Immature natural killer cell (primary cell): ENCODE measurements at regions not wholly inside any gene's neighbourhood (a gene's known extent, or its start where the extent isn't known, plus 50 kb on each side); places are given as distances from the start of the nearest gene placed in this dataset.
"Not testable (repeated sequence)": the region's sequence is repeated elsewhere in the genome, so short reads cannot be mapped to it uniquely, and the experiment has no call there.

Experiments used
- DNase-seq, 3 donors: peaks; one replicate each; pipeline ENCODE4 v3.0.0; 2022; ENCODE audit warnings: mixed read lengths in 1 of 3
- H3K27ac Mint-ChIP-seq, 6 donors: one replicate each; pipeline ENCODE4 v1.8.0; 2020; ENCODE audit warnings: mixed read lengths in 6 of 6, mild to moderate bottlenecking in 5 of 6, inconsistent platforms in 4 of 6, moderate library complexity in 3 of 6
- H3K27me3 Mint-ChIP-seq, 3 donors: one replicate each; pipeline ENCODE4 v1.8.0; 2020 to 2021; ENCODE audit warnings: low read depth in 3 of 3, mild to moderate bottlenecking in 3 of 3, mixed read lengths in 3 of 3, moderate library complexity in 3 of 3, inconsistent platforms in 1 of 3
- H3K36me3 Mint-ChIP-seq, 3 donors: one replicate each; pipeline ENCODE4 v1.8.0; 2020; ENCODE audit warnings: mixed read lengths in 3 of 3, inconsistent platforms in 2 of 3, mild to moderate bottlenecking in 2 of 3
- H3K4me1 Mint-ChIP-seq, 2 donors: one replicate each; pipeline ENCODE4 v1.8.0; 2020; ENCODE audit warnings: inconsistent platforms in 2 of 2, mild to moderate bottlenecking in 2 of 2, mixed read lengths in 2 of 2, moderate library complexity in 1 of 2
- H3K4me3 Mint-ChIP-seq, 5 donors: one replicate each; pipeline ENCODE4 v1.8.0; 2020; ENCODE audit warnings: mild to moderate bottlenecking in 5 of 5, mixed read lengths in 5 of 5, inconsistent platforms in 3 of 5, moderate library complexity in 3 of 5
- H3K9me3 Mint-ChIP-seq, 6 donors: one replicate each; pipeline ENCODE4 v1.8.0; 2020; ENCODE audit warnings: mild to moderate bottlenecking in 6 of 6, mixed read lengths in 6 of 6, inconsistent platforms in 4 of 6, moderate library complexity in 3 of 6

DNA sequence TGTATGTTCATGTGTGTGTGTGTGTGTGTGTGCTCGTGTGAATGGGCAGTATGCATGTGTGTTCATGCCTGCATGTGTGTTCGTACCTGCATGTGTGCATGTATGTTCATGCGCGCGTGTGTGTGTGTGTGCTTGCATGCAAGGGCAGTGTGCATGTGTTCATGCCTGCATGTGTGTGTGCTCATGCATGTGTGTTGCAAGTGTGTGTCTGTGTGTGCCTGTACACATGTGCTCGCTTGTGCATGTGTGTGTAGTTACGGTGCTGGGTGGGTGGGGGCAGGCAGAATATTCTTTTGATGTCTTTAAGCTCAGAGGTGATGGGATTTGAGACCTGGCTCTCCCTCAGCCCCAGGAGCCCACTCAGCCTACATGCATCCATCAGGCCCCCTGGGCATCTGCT, 822.1 kb downstream of the BRD1 start:
- no peaks in the 10 kb centered on the region for H3K4me1 Mint-ChIP-seq
- no peak for DNase-seq
- H3K36me3 Mint-ChIP-seq, result no peaks in the 10 kb centered on the region
- H3K27me3 Mint-ChIP-seq, result peaks cover 0 to 10% (median 2%) of the 10 kb centered on the region in 3 donors
- peaks cover 0 to 1% (median 0%) of the 10 kb centered on the region in 6 donors for H3K9me3 Mint-ChIP-seq
- no peak overlapping the region for H3K27ac Mint-ChIP-seq
- no peak overlapping the region for H3K4me3 Mint-ChIP-seq

DNA sequence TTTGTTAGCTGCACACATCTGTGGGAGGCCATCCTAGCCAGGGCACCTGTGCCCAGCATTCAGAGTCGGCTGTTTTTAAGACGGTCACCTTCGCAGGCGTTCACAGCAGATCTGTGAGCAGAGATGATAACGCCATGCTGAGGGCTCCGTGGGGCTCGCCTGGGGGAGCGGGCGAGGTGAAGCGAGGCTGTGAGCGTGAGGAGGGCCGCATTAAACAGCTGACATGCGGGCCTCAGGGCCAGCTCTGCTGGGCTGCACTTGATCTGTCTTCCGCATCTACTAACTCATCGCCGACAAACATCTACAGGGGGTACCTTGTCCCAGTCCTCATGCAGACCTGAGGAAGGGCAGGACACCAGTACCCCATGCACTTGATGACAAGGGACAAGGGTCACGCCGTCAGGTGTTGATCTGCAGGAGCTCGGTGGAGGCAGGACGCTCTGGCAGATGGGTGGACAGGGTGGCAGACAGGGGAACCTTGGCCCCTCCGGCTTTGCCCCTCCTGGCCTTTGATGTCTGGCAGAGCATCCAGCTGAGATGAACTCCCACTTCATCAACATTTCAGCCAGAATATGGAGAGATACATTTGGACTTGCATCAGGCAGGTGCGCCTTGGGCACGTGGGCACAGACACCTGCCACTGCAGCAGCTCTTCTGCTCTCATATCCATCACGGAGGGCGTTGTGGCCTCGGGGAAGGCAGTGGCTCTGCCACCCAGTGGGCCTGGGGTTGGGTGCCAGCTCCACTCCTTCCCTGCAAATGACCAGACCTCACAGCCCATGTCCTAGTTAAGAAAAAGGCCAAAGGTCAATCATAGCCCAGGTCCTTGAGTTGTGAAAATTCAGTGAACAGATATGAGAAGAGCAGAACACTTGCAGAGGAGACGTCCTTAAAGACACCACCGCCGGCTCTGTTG, 822.9 kb downstream of the BRD1 start:
- H3K27ac Mint-ChIP-seq, result no peak overlapping the region
- H3K9me3 Mint-ChIP-seq, result peaks cover 0 to 1% (median 0%) of the 10 kb centered on the region in 6 donors
- no peak overlapping the region for H3K4me3 Mint-ChIP-seq
- H3K27me3 Mint-ChIP-seq, result peaks cover 0 to 6% (median 0%) of the 10 kb centered on the region in 3 donors
- no peaks in the 10 kb centered on the region for H3K36me3 Mint-ChIP-seq
- no peak for DNase-seq
- H3K4me1 Mint-ChIP-seq, result no peaks in the 10 kb centered on the region

- not testable (repeated sequence) for H3K4me3 Mint-ChIP-seq, H3K4me1 Mint-ChIP-seq, H3K36me3 Mint-ChIP-seq, H3K27ac Mint-ChIP-seq, DNase-seq, H3K27me3 Mint-ChIP-seq, H3K9me3 Mint-ChIP-seq
These were observed 830.1 kb downstream of the BRD1 start for GRCh38 chr22:48997605-48998004.

DNA sequence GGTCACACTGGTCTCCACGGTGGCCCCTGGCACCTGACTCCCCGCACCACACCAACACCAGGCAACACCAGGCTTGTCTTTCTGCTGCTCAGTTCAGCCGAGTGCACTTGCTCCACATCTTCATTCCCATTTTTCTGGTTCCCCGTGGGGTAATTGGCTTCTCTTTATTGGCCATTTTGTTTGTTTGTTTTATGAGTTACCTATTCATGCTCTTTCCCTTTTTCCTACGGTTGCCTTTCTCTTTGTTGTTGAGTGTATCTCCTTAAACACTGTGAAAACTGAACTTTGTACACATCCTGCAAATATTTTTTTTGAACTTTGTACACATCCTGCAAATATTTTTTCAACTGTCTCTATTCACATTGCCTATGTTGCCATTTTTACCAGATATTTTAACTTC, 834.0 kb downstream of the BRD1 start:
- Mint-ChIP-seq H3K4me3 (no peak overlapping the region), H3K4me1 (no peaks in the 10 kb centered on the region), H3K27ac (no peak overlapping the region), H3K9me3 (no peaks in the 10 kb centered on the region), H3K27me3 (peaks cover 2 to 5% (median 5%) of the 10 kb centered on the region in 3 donors), H3K36me3 (no peaks in the 10 kb centered on the region)
- no peak for DNase-seq

- Mint-ChIP-seq H3K36me3 (no peaks in the 10 kb centered on the region), H3K4me1 (no peaks in the 10 kb centered on the region), H3K9me3 (peaks cover 0 to 2% (median 0%) of the 10 kb centered on the region in 6 donors), H3K27me3 (peaks cover 2 to 3% (median 2%) of the 10 kb centered on the region in 3 donors), H3K4me3 (no peak overlapping the region), H3K27ac (no peak overlapping the region)
- no peak for DNase-seq
These were observed 843.0 kb downstream of the BRD1 start for GRCh38 chr22:48984639-48985038.

- Mint-ChIP-seq H3K27ac (no peak overlapping the region), H3K27me3 (peaks cover 2 to 7% (median 3%) of the 10 kb centered on the region in 3 donors), H3K4me1 (no peaks in the 10 kb centered on the region), H3K36me3 (no peaks in the 10 kb centered on the region), H3K9me3 (peaks cover 0 to 2% (median 0%) of the 10 kb centered on the region in 6 donors), H3K4me3 (no peak overlapping the region)
- DNase-seq, result no peak
These were observed 845.3 kb downstream of the BRD1 start for GRCh38 chr22:48982321-48982905.

DNA sequence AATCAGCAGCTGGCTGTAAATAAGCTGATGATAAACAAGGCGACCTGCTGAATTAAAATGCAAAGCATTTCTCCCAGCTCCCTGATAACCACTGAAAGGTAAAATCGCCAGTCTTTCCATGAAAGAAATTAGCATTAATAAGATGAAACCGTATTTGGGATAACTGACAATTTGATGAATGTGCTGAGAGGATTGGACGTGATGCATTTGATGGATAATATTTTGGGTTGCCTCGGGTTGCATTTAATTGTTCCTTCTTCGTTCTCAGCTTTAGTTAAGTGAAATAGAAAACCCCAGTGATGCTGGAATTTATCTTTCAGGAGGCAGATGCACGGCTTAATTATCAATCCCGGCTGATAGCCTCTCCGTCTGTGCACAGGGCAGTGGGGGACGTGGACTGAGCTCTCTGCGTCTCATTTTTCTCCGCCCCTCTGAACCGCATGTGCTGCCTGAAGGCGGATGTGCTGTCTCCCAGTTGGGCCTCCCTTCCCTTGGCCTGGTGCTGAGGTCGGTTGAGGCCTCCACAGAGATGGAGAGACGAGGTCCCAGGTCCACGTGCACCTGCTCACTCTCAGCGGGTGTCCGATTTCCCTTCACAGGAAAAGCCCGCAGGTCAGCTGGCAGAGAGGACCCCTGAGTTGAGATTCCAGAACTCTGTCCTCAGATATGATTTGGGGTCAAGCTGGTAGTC, 846.2 kb downstream of the BRD1 start:
- no peak for DNase-seq
- Mint-ChIP-seq H3K27me3 (peaks cover 2 to 7% (median 3%) of the 10 kb centered on the region in 3 donors), H3K9me3 (peaks cover 0 to 2% (median 0%) of the 10 kb centered on the region in 6 donors), H3K4me1 (no peaks in the 10 kb centered on the region), H3K4me3 (no peak overlapping the region), H3K36me3 (no peaks in the 10 kb centered on the region), H3K27ac (no peak overlapping the region)

DNA sequence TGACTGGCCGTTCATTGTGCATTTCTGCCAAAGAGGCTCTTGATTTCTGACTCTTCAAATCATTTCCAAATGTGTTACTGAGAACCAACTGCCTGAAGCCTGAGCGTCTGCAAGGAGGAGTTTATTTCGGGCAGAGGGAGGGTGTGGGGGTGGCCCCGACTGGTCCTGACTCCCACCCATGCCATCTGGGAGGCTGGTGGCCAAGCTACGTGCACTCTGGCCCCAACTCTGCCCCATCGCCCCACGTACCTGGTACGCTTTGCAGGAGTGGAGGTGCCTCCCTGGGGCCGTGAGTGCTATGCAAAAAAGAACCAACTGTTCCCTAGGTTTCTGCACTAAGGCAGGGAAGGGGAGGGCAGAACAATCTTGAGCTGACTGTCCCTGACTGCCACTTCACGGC, 846.8 kb downstream of the BRD1 start:
- no peak overlapping the region for H3K27ac Mint-ChIP-seq
- peaks cover 2 to 7% (median 3%) of the 10 kb centered on the region in 3 donors for H3K27me3 Mint-ChIP-seq
- no peaks in the 10 kb centered on the region for H3K4me1 Mint-ChIP-seq
- DNase-seq, result no peak
- H3K9me3 Mint-ChIP-seq, result peaks cover 0 to 2% (median 0%) of the 10 kb centered on the region in 6 donors
- no peaks in the 10 kb centered on the region for H3K36me3 Mint-ChIP-seq
- no peak overlapping the region for H3K4me3 Mint-ChIP-seq

DNA sequence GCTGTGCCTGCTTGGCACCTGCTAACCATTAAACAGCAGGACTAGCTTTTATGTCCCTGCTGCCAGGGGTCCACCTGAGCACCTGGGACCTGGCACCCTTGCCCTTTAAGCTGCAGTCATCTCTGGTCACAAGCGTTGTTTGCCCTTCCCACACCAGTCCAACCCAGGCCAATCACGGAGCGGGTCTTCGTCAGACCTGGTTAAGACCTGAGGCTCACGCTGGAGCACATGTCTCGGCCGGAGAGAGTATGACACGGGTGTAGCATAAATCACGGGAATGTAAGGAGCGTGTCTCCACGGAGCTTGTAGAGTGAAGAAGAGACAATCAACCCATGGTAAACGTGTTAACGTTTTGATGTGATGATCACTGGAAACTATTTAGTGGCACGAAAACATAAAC, 847.3 kb downstream of the BRD1 start:
- Mint-ChIP-seq H3K9me3 (peaks cover 0 to 2% (median 0%) of the 10 kb centered on the region in 6 donors), H3K4me3 (no peak overlapping the region), H3K27me3 (peaks cover 2 to 7% (median 3%) of the 10 kb centered on the region in 3 donors), H3K36me3 (no peaks in the 10 kb centered on the region), H3K4me1 (no peaks in the 10 kb centered on the region), H3K27ac (no peak overlapping the region)
- no peak for DNase-seq

DNA sequence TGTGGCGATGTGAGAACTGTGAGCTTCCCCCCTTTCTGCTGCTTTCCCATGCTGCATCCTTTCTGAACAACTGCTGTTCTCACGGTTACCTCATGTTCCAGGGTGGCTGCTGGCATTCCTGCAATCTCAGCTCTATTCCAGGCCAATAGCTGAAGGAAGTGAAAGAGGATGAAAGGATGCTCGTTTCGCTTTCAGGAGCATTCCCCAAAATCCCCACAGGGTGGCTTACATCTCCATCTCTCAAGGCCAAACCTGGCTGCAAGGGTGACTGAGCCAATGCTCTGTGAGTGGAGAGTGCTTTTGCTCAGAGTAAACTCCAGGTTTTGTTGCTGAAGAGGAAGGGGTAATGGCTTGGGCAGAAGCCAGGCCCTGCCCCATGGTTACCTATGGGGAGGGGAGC, 848.2 kb downstream of the BRD1 start:
- H3K27me3 Mint-ChIP-seq, result peaks cover 2 to 7% (median 5%) of the 10 kb centered on the region in 3 donors

GRCh38 chr22:48976556-48977535, 850.8 kb downstream of the BRD1 start:
- DNase-seq, result no peak
- no peaks in the 10 kb centered on the region for H3K36me3 Mint-ChIP-seq
- no peaks in the 10 kb centered on the region for H3K4me1 Mint-ChIP-seq
- no peaks in the 10 kb centered on the region for H3K9me3 Mint-ChIP-seq
- peaks cover 0 to 9% (median 9%) of the 10 kb centered on the region in 3 donors for H3K27me3 Mint-ChIP-seq
- no peak overlapping the region for H3K4me3 Mint-ChIP-seq
- H3K27ac Mint-ChIP-seq, result no peak overlapping the region

More for the DNA sequence above, 848.2 kb downstream of the BRD1 start:
- Mint-ChIP-seq H3K36me3 (no peaks in the 10 kb centered on the region), H3K4me3 (no peak overlapping the region), H3K27ac (no peak overlapping the region), H3K9me3 (no peaks in the 10 kb centered on the region), H3K4me1 (no peaks in the 10 kb centered on the region)
- no peak for DNase-seq

DNA sequence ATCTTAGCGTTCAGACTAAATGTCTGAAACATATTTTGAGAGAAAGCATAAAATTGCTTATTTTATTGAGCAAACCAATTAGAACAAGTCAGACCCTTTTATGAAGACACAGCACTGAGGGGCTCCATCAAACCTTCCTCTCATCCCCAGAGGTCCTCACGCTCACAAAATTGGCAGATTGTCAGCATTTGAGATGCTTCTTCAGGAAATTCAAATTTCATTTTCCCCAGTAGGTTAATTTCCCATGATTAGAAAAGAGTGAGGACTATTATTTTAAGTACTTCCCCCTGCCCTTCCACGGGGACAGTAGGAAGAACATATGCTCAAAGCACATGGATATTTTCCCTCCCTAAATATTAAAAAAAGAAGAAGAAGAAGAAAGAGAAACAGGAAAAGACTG, 851.8 kb downstream of the BRD1 start:
- Mint-ChIP-seq H3K9me3 (no peaks in the 10 kb centered on the region), H3K27ac (no peak overlapping the region), H3K4me1 (no peaks in the 10 kb centered on the region), H3K36me3 (no peaks in the 10 kb centered on the region), H3K4me3 (no peak overlapping the region), H3K27me3 (peaks cover 0 to 9% (median 9%) of the 10 kb centered on the region in 3 donors)
- no peak for DNase-seq

DNA sequence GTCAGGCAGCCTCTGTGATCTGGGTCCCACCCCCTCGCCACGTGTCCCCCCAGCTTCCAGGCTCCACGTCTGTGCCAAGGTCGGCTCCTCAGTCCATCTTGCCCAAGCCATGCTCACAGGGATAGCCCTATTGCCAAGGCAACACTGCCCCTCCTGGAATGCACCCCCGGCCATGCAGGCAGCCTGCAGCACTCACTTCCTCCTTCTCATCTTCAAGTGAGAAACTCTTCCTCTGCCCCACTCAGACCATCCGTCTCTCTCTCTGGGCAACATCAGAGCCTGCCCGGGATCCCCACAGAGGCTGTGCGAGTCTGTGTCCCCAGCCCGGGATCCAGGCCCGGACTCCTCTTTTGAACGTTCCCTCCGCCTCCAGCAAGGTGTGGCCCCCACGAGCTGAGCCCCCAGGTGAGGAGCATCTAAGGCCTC, 852.3 kb downstream of the BRD1 start:
- Mint-ChIP-seq H3K4me3 (no peak overlapping the region), H3K4me1 (no peaks in the 10 kb centered on the region), H3K9me3 (no peaks in the 10 kb centered on the region), H3K36me3 (no peaks in the 10 kb centered on the region), H3K27me3 (peaks cover 0 to 7% (median 6%) of the 10 kb centered on the region in 3 donors), H3K27ac (no peak overlapping the region)
- no peak for DNase-seq
